Kidney tubule cell (primary cell): ENCODE measurements at regions not wholly inside any gene's neighbourhood (a gene's known extent, or its start where the extent isn't known, plus 50 kb on each side); places are given as distances from the start of the nearest gene placed in this dataset.

ENCODE experiments used
- DNase-seq: peaks from one replicate; pipeline ENCODE4 v3.0.0-alpha.2; 2018; ENCODE audit warnings: low spot score

GRCh38 chr18:45119876-45120275 is 439.2 kb downstream of the SETBP1 start:
- no peak for DNase-seq

GRCh38 chr18:45121146-45121545 is 440.5 kb downstream of the SETBP1 start:
- DNase-seq = no peak

GRCh38 chr18:45122506-45122905 is 441.8 kb downstream of the SETBP1 start:
- no peak for DNase-seq

- no peak for DNase-seq
Measured at GRCh38 chr18:45127405-45127804, 446.7 kb downstream of the SETBP1 start.

- no peak for DNase-seq
Measured at GRCh38 chr18:45133276-45133675, 452.6 kb downstream of the SETBP1 start.

- DNase-seq = no peak
Measured at GRCh38 chr18:45136381-45137086, 455.8 kb downstream of the SETBP1 start.

- DNase-seq = no peak
Measured at GRCh38 chr18:45137087-45137419, 456.4 kb downstream of the SETBP1 start.

GRCh38 chr18:45139478-45139877 is 458.8 kb downstream of the SETBP1 start:
- DNase-seq = no peak

- DNase-seq = no peak
Measured at GRCh38 chr18:45142868-45143267, 462.2 kb downstream of the SETBP1 start.

GRCh38 chr18:45149712-45150111 is 465.6 kb upstream of the SLC14A2 start:
- DNase-seq = no peak

- no peak for DNase-seq
Measured at GRCh38 chr18:45151645-45152044, 463.6 kb upstream of the SLC14A2 start.

GRCh38 chr18:45155526-45155925 is 459.8 kb upstream of the SLC14A2 start:
- peak; percentile 76 for DNase-seq

GRCh38 chr18:45156946-45157345 is 458.3 kb upstream of the SLC14A2 start:
- DNase-seq = no peak

- DNase-seq = no peak
Measured at GRCh38 chr18:45157576-45157975, 457.7 kb upstream of the SLC14A2 start.

GRCh38 chr18:45161850-45162249 is 453.4 kb upstream of the SLC14A2 start:
- DNase-seq = no peak

GRCh38 chr18:45163871-45164270 is 451.4 kb upstream of the SLC14A2 start:
- no peak for DNase-seq

- no peak for DNase-seq
Measured at GRCh38 chr18:45164551-45164950, 450.7 kb upstream of the SLC14A2 start.

GRCh38 chr18:45165176-45165713 is 450.0 kb upstream of the SLC14A2 start:
- no peak for DNase-seq

- no peak for DNase-seq
Measured at GRCh38 chr18:45165871-45166270, 449.4 kb upstream of the SLC14A2 start.

GRCh38 chr18:45166341-45166835 is 448.9 kb upstream of the SLC14A2 start:
- peak; percentile 77 for DNase-seq

- peak; percentile 61 for DNase-seq
Measured at GRCh38 chr18:45166836-45167551, 448.3 kb upstream of the SLC14A2 start.

- DNase-seq = peak; percentile 57
Measured at GRCh38 chr18:45167631-45168280, 447.5 kb upstream of the SLC14A2 start.
